Activated CD4-positive, CD25-positive, alpha-beta regulatory T cell treated with anti-CD3 and anti-CD28 coated beads, Interleukin-2, amount 50 U/mL, for 24 hours (primary cell): ENCODE measurements at regions not wholly inside any gene's neighbourhood (a gene's known extent, or its start where the extent isn't known, plus 50 kb on each side); places are given as distances from the start of the nearest gene placed in this dataset.

Experiments used
- ATAC-seq, 2 donors: fragments of 150-1000 bp; cut with Tn5 transposase; one replicate each; pipeline ENCODE4 v1.10.0; 2021; ENCODE audit warnings: mild to moderate bottlenecking in 1 of 2, moderate library complexity in 1 of 2

- ATAC-seq, result no peak
These were observed 115.0 kb upstream of the ARHGAP20 start for GRCh38 chr11:110827276-110827675.

- no peak for ATAC-seq
These were observed 112.8 kb upstream of the ARHGAP20 start for GRCh38 chr11:110824912-110825620.

GRCh38 chr11:110818032-110818687, 105.9 kb upstream of the ARHGAP20 start:
- peak in 1 of 2 donors; percentile 41 for ATAC-seq

- ATAC-seq, result no peak
These were observed 100.0 kb upstream of the ARHGAP20 start for GRCh38 chr11:110812086-110812733.

- no peak for ATAC-seq
These were observed 97.4 kb upstream of the ARHGAP20 start for GRCh38 chr11:110809417-110810199.

GRCh38 chr11:110808248-110808647, 96.0 kb upstream of the ARHGAP20 start:
- ATAC-seq, result no peak

GRCh38 chr11:110807801-110808200, 95.6 kb upstream of the ARHGAP20 start:
- no peak for ATAC-seq

- ATAC-seq, result no peak
These were observed 93.5 kb upstream of the ARHGAP20 start for GRCh38 chr11:110805756-110806155.

- ATAC-seq, result no peak
These were observed 89.9 kb upstream of the ARHGAP20 start for GRCh38 chr11:110802162-110802561.

- ATAC-seq, result no peak
These were observed 89.1 kb upstream of the ARHGAP20 start for GRCh38 chr11:110801328-110801727.

GRCh38 chr11:110798201-110798900, 86.1 kb upstream of the ARHGAP20 start:
- no peak for ATAC-seq

GRCh38 chr11:110797453-110797852, 85.2 kb upstream of the ARHGAP20 start:
- peak; percentile 64 to 73 for ATAC-seq

GRCh38 chr11:110795112-110795624, 82.9 kb upstream of the ARHGAP20 start:
- no peak for ATAC-seq

GRCh38 chr11:110793556-110793955, 81.3 kb upstream of the ARHGAP20 start:
- no peak for ATAC-seq

- no peak for ATAC-seq
These were observed 79.4 kb upstream of the ARHGAP20 start for GRCh38 chr11:110791621-110792020.

GRCh38 chr11:110787680-110788079, 75.4 kb upstream of the ARHGAP20 start:
- no peak for ATAC-seq

GRCh38 chr11:110786226-110786902, 74.1 kb upstream of the ARHGAP20 start:
- no peak for ATAC-seq

- no peak for ATAC-seq
These were observed 73.2 kb upstream of the ARHGAP20 start for GRCh38 chr11:110785398-110785797.

- ATAC-seq, result no peak
These were observed 70.4 kb upstream of the ARHGAP20 start for GRCh38 chr11:110782616-110783015.

- ATAC-seq, result no peak
These were observed 66.9 kb upstream of the ARHGAP20 start for GRCh38 chr11:110779108-110779507.

GRCh38 chr11:110778343-110778742, 66.1 kb upstream of the ARHGAP20 start:
- no peak for ATAC-seq

- ATAC-seq, result no peak
These were observed 65.5 kb upstream of the ARHGAP20 start for GRCh38 chr11:110777775-110778174.
